ENCODE measurements at regions not wholly inside any gene's neighbourhood (a gene's known extent, or its start where the extent isn't known, plus 50 kb on each side); places are given as distances from the start of the nearest gene placed in this dataset.

- no peak for TF ChIP-seq CTCF (IDR thresholded peaks at IDR 0.05 in 2 of 3, conservative IDR thresholded peaks at IDR 0.05 in 1 of 3; ENCODE audit: insufficient read depth in 2 of 3, low read depth in 1 of 3, low read length in 3 of 3)
- no peak for TF ChIP-seq SMC3 (conservative IDR thresholded peaks at IDR 0.05; ENCODE audit: insufficient read depth, low read depth, low read length)
- TF ChIP-seq, protein P1, sequence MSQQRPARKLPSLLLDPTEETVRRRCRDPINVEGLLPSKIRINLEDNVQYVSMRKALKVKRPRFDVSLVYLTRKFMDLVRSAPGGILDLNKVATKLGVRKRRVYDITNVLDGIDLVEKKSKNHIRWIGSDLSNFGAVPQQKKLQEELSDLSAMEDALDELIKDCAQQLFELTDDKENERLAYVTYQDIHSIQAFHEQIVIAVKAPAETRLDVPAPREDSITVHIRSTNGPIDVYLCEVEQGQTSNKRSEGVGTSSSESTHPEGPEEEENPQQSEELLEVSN (IDR thresholded peaks at IDR 0.05; ENCODE audit: borderline replicate concordance in 1 of 2, extremely low read depth in 1 of 2, insufficient read depth in 1 of 2, insufficient read length in 1 of 2, low read depth in 1 of 2, low read length in 1 of 2, poor library complexity in 1 of 2, severe bottlenecking in 1 of 2), result no peak
- no peak for TF ChIP-seq POLR2AphosphoS2 (IDR thresholded peaks at IDR 0.05; ENCODE audit: low read length)
- no peak for TF ChIP-seq ZNF76 (CRISPR knock-in tag; IDR thresholded peaks at IDR 0.05; ENCODE audit: borderline replicate concordance)
- no peak for TF ChIP-seq MAX (CRISPR knock-in tag; IDR thresholded peaks at IDR 0.05)
- no peak for TF ChIP-seq POLR2AphosphoS5 (IDR thresholded peaks at IDR 0.05; ENCODE audit: control insufficient read depth, insufficient read depth, low read depth, low read length)
- TF ChIP-seq CHAMP1 (IDR thresholded peaks at IDR 0.05), result no peak
- TF ChIP-seq, protein P2, sequence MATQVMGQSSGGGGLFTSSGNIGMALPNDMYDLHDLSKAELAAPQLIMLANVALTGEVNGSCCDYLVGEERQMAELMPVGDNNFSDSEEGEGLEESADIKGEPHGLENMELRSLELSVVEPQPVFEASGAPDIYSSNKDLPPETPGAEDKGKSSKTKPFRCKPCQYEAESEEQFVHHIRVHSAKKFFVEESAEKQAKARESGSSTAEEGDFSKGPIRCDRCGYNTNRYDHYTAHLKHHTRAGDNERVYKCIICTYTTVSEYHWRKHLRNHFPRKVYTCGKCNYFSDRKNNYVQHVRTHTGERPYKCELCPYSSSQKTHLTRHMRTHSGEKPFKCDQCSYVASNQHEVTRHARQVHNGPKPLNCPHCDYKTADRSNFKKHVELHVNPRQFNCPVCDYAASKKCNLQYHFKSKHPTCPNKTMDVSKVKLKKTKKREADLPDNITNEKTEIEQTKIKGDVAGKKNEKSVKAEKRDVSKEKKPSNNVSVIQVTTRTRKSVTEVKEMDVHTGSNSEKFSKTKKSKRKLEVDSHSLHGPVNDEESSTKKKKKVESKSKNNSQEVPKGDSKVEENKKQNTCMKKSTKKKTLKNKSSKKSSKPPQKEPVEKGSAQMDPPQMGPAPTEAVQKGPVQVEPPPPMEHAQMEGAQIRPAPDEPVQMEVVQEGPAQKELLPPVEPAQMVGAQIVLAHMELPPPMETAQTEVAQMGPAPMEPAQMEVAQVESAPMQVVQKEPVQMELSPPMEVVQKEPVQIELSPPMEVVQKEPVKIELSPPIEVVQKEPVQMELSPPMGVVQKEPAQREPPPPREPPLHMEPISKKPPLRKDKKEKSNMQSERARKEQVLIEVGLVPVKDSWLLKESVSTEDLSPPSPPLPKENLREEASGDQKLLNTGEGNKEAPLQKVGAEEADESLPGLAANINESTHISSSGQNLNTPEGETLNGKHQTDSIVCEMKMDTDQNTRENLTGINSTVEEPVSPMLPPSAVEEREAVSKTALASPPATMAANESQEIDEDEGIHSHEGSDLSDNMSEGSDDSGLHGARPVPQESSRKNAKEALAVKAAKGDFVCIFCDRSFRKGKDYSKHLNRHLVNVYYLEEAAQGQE (IDR thresholded peaks at IDR 0.05; ENCODE audit: borderline replicate concordance), result no peak
- TF ChIP-seq, protein P2 (CRISPR knock-in tag; IDR thresholded peaks at IDR 0.05; ENCODE audit: low read depth), result no peak
- TF ChIP-seq, protein P3, sequence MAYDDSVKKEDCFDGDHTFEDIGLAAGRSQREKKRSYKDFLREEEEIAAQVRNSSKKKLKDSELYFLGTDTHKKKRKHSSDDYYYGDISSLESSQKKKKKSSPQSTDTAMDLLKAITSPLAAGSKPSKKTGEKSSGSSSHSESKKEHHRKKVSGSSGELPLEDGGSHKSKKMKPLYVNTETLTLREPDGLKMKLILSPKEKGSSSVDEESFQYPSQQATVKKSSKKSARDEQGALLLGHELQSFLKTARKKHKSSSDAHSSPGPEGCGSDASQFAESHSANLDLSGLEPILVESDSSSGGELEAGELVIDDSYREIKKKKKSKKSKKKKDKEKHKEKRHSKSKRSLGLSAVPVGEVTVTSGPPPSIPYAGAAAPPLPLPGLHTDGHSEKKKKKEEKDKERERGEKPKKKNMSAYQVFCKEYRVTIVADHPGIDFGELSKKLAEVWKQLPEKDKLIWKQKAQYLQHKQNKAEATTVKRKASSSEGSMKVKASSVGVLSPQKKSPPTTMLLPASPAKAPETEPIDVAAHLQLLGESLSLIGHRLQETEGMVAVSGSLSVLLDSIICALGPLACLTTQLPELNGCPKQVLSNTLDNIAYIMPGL (CRISPR knock-in tag; IDR thresholded peaks at IDR 0.05), result no peak
These were observed 159.5 kb upstream of the BLID start for GRCh38 chr11:122275508-122275907.

Measured in K562 (cell line).